ENCODE measurements at regions not wholly inside any gene's neighbourhood (a gene's known extent, or its start where the extent isn't known, plus 50 kb on each side); places are given as distances from the start of the nearest gene placed in this dataset.

DNA sequence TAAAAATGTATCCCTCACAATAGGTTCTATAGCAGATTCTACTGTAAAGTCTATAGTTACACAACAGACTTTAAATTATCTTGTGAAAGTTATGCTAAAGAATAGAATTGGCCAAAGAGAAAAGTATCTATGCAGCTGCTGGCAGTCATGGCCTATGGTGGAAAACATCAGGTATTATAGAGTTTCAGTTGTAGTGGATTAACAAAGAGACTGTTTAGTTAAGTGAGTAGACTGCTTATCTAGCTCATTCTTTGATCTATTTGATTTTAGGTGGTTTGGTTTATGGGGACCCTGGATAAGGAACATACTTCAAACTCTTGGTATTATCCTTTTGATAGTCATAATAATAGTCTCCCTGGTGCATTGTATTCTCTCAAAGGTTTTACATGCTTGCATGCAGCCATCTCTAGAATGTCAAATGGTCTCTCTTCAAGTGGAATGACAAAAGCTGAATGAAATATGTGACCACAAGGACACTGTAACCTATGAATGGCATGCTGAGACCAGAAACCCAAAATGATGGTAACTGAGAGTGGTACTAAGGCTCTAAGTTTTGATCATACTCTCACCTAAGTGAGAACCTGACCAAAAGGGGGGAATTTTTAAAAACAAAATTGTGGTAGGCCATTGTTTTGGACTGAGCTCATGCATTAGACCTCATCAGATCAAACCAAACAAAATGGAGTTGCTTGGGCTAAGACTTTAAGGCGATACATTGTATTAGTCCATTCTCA lies 54.9 kb upstream of the NAMPT start:
- no peak for DNase-seq

DNA sequence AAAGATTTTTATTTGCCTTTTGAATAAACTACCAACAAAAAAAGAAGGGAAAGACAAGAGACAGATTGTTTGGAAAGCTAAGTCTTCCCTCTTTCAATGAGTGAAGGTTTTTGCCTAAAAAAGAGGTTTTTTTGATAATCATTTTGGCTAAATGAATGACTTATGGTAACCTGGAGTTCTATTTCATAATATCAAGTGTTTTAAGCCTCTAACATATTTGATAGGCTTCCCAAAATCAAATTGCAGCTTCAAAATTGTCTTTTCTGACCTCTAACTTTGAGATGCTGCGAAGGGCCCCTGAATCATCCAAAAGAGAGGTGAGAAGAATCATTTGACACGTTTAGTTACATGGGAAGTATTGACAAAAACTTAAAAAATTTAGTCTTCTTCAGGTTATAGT lies 53.0 kb upstream of the NAMPT start:
- no peak for DNase-seq

DNA sequence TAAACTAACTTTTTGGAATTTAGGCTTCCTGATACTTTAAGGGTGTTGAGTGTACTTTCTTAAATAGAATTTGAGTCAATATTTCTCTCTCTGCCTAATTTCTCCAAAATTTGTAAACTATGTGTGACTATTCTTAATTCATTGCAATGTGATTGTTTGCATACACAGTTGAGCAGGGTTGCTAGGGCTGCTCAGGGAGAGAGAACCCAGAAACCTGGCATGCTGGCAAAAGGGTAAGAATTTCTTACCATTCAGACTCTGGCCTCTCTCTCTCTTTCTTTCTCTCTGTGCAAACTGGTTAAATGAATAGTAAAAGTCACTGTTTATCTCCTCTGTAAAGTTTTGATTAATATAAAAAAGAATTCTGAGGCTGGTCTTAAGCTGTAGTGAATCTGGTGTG lies 51.0 kb upstream of the NAMPT start:
- no peak for DNase-seq
